ENCODE measurements at regions not wholly inside any gene's neighbourhood (a gene's known extent, or its start where the extent isn't known, plus 50 kb on each side); places are given as distances from the start of the nearest gene placed in this dataset.
"Not testable (repeated sequence)": the region's sequence is repeated elsewhere in the genome, so short reads cannot be mapped to it uniquely, and the experiment has no call there.

GRCh38 chr4:12911750-12912358 is 572.3 kb downstream of the RAB28 start:
- Mint-ChIP-seq H3K27ac (no peak overlapping the region), H3K36me3 (ENCODE audit: low read depth) (no peaks in the 10 kb centered on the region), H3K27me3 (no peaks in the 10 kb centered on the region), H3K9me3 (peaks cover 22% of the 10 kb centered on the region), H3K4me3 (no peak overlapping the region), H3K4me1 (ENCODE audit: low read depth) (no peaks in the 10 kb centered on the region)
- no peak for DNase-seq

- not testable (repeated sequence) for H3K27ac Mint-ChIP-seq; H3K36me3 Mint-ChIP-seq (ENCODE audit: low read depth)
Measured at GRCh38 chr4:12903640-12904039, 580.5 kb downstream of the RAB28 start.

GRCh38 chr4:12902735-12903134 is 581.4 kb downstream of the RAB28 start:
- H3K9me3 Mint-ChIP-seq: peaks cover 6% of the 10 kb centered on the region
- H3K27ac Mint-ChIP-seq: no peak overlapping the region
- DNase-seq: no peak
- no peaks in the 10 kb centered on the region for H3K36me3 Mint-ChIP-seq (ENCODE audit: low read depth)
- no peak overlapping the region for H3K4me3 Mint-ChIP-seq
- no peaks in the 10 kb centered on the region for H3K27me3 Mint-ChIP-seq
- no peaks in the 10 kb centered on the region for H3K4me1 Mint-ChIP-seq (ENCODE audit: low read depth)

More at GRCh38 chr4:12903640-12904039, 580.5 kb downstream of the RAB28 start:
- H3K9me3 Mint-ChIP-seq; H3K27me3 Mint-ChIP-seq; H3K4me1 Mint-ChIP-seq (ENCODE audit: low read depth); DNase-seq; H3K4me3 Mint-ChIP-seq: not testable (repeated sequence)

- no peak overlapping the region for H3K27ac Mint-ChIP-seq
- no peaks in the 10 kb centered on the region for H3K4me1 Mint-ChIP-seq (ENCODE audit: low read depth)
- no peaks in the 10 kb centered on the region for H3K27me3 Mint-ChIP-seq
- DNase-seq: no peak
- H3K9me3 Mint-ChIP-seq: peaks cover 11% of the 10 kb centered on the region
- H3K36me3 Mint-ChIP-seq (ENCODE audit: low read depth): no peaks in the 10 kb centered on the region
- no peak overlapping the region for H3K4me3 Mint-ChIP-seq
Measured at GRCh38 chr4:12897954-12898353, 586.2 kb downstream of the RAB28 start.

GRCh38 chr4:12894062-12894461 is 590.1 kb downstream of the RAB28 start:
- no peaks in the 10 kb centered on the region for H3K36me3 Mint-ChIP-seq (ENCODE audit: low read depth)
- H3K4me1 Mint-ChIP-seq (ENCODE audit: low read depth): no peaks in the 10 kb centered on the region
- no peak for DNase-seq
- no peaks in the 10 kb centered on the region for H3K27me3 Mint-ChIP-seq
- H3K27ac Mint-ChIP-seq: no peak overlapping the region
- no peak overlapping the region for H3K4me3 Mint-ChIP-seq
- H3K9me3 Mint-ChIP-seq: peaks cover 6% of the 10 kb centered on the region

GRCh38 chr4:12889054-12889453 is 595.1 kb downstream of the RAB28 start:
- H3K9me3 Mint-ChIP-seq: peaks cover 19% of the 10 kb centered on the region
- no peak for DNase-seq
- H3K36me3 Mint-ChIP-seq (ENCODE audit: low read depth): no peaks in the 10 kb centered on the region
- no peak overlapping the region for H3K4me3 Mint-ChIP-seq
- H3K4me1 Mint-ChIP-seq (ENCODE audit: low read depth): no peaks in the 10 kb centered on the region
- H3K27me3 Mint-ChIP-seq: no peaks in the 10 kb centered on the region
- H3K27ac Mint-ChIP-seq: no peak overlapping the region

GRCh38 chr4:12884846-12885796 is 599.0 kb downstream of the RAB28 start:
- H3K27me3 Mint-ChIP-seq: no peaks in the 10 kb centered on the region
- no peaks in the 10 kb centered on the region for H3K4me1 Mint-ChIP-seq (ENCODE audit: low read depth)
- H3K9me3 Mint-ChIP-seq: peaks cover 19% of the 10 kb centered on the region
- DNase-seq: no peak
- no peak overlapping the region for H3K4me3 Mint-ChIP-seq
- no peak overlapping the region for H3K27ac Mint-ChIP-seq
- no peaks in the 10 kb centered on the region for H3K36me3 Mint-ChIP-seq (ENCODE audit: low read depth)

GRCh38 chr4:12881945-12882584 is 602.1 kb downstream of the RAB28 start:
- no peak overlapping the region for H3K27ac Mint-ChIP-seq
- H3K27me3 Mint-ChIP-seq: no peaks in the 10 kb centered on the region
- no peak for DNase-seq
- peaks cover 12% of the 10 kb centered on the region for H3K9me3 Mint-ChIP-seq
- no peak overlapping the region for H3K4me3 Mint-ChIP-seq
- H3K4me1 Mint-ChIP-seq (ENCODE audit: low read depth): no peaks in the 10 kb centered on the region
- H3K36me3 Mint-ChIP-seq (ENCODE audit: low read depth): no peaks in the 10 kb centered on the region

GRCh38 chr4:12880844-12881243 is 603.3 kb downstream of the RAB28 start:
- H3K4me1 Mint-ChIP-seq (ENCODE audit: low read depth): no peaks in the 10 kb centered on the region

GRCh38 chr4:12879496-12879895 is 604.6 kb downstream of the RAB28 start:
- Mint-ChIP-seq H3K27ac (no peak overlapping the region), H3K27me3 (no peaks in the 10 kb centered on the region), H3K4me1 (ENCODE audit: low read depth) (no peaks in the 10 kb centered on the region), H3K4me3 (no peak overlapping the region), H3K9me3 (peaks cover under 1% of the 10 kb centered on the region), H3K36me3 (ENCODE audit: low read depth) (no peaks in the 10 kb centered on the region)
- no peak for DNase-seq

More at GRCh38 chr4:12880844-12881243, 603.3 kb downstream of the RAB28 start:
- no peaks in the 10 kb centered on the region for H3K36me3 Mint-ChIP-seq (ENCODE audit: low read depth)
- peaks cover 7% of the 10 kb centered on the region for H3K9me3 Mint-ChIP-seq
- DNase-seq: no peak
- H3K27ac Mint-ChIP-seq: no peak overlapping the region
- H3K4me3 Mint-ChIP-seq: no peak overlapping the region
- no peaks in the 10 kb centered on the region for H3K27me3 Mint-ChIP-seq

GRCh38 chr4:12875640-12876243 is 608.4 kb downstream of the RAB28 start:
- Mint-ChIP-seq H3K27ac (no peak overlapping the region), H3K9me3 (no peaks in the 10 kb centered on the region)

GRCh38 chr4:12873351-12873750 is 610.8 kb downstream of the RAB28 start:
- Mint-ChIP-seq H3K36me3 (ENCODE audit: low read depth) (no peaks in the 10 kb centered on the region), H3K9me3 (peaks cover 11% of the 10 kb centered on the region), H3K4me1 (ENCODE audit: low read depth) (no peaks in the 10 kb centered on the region), H3K4me3 (no peak overlapping the region), H3K27ac (no peak overlapping the region), H3K27me3 (no peaks in the 10 kb centered on the region)
- DNase-seq: no peak

More at GRCh38 chr4:12875640-12876243, 608.4 kb downstream of the RAB28 start:
- Mint-ChIP-seq H3K36me3 (ENCODE audit: low read depth) (no peaks in the 10 kb centered on the region), H3K27me3 (no peaks in the 10 kb centered on the region), H3K4me1 (ENCODE audit: low read depth) (no peaks in the 10 kb centered on the region), H3K4me3 (no peak overlapping the region)
- no peak for DNase-seq

- Mint-ChIP-seq H3K9me3 (peaks cover 2% of the 10 kb centered on the region), H3K27me3 (peaks cover 2% of the 10 kb centered on the region), H3K4me1 (ENCODE audit: low read depth) (no peaks in the 10 kb centered on the region), H3K4me3 (no peak overlapping the region), H3K36me3 (ENCODE audit: low read depth) (no peaks in the 10 kb centered on the region), H3K27ac (no peak overlapping the region)
- no peak for DNase-seq
Measured at GRCh38 chr4:12861422-12861821, 622.7 kb downstream of the RAB28 start.
